Keratinocyte (primary cell): ENCODE measurements at regions not wholly inside any gene's neighbourhood (a gene's known extent, or its start where the extent isn't known, plus 50 kb on each side); places are given as distances from the start of the nearest gene placed in this dataset.

Experiments used
- DNase-seq: peaks from one replicate; pipeline ENCODE4 v3.0.0-alpha.2; 2011; ENCODE audit warnings: low read depth, missing footprints, low spot score
- FAIRE-seq: peaks from 2 replicates; lab custom pipeline; 2011; peaks lifted over from hg19 to GRCh38; lab: Jason Lieb, UNC
- H2AFZ ChIP-seq: 2 replicates; pipeline ENCODE4 v1.6.0; 2012; ENCODE audit warnings: low read length, control low read depth, inconsistent platforms; ENCODE audit not compliant: control insufficient read depth
- H3K27ac ChIP-seq: 2 replicates; pipeline ENCODE4 v1.5.1; 2011; ENCODE audit warnings: low read length; ENCODE audit not compliant: control insufficient read depth, insufficient read depth
- H3K27me3 ChIP-seq: 3 replicates; pipeline ENCODE4 v1.6.0; 2011; ENCODE audit warnings: low read length; ENCODE audit not compliant: control insufficient read depth, insufficient read depth; ENCODE audit errors: extremely low read depth
- H3K36me3 ChIP-seq, 2 experiments: 2 replicates in 1 of 2; 3 replicates in 1 of 2; pipeline ENCODE4 v1.5.1; 2011; ENCODE audit warnings: low read length in 2 of 2, mild to moderate bottlenecking in 1 of 2; ENCODE audit not compliant: control insufficient read depth in 2 of 2, insufficient read depth in 2 of 2; ENCODE audit errors: extremely low read depth in 1 of 2
- H3K4me1 ChIP-seq: 3 replicates; pipeline ENCODE4 v1.5.1; 2011; ENCODE audit warnings: low read length; ENCODE audit not compliant: control insufficient read depth, insufficient read depth; ENCODE audit errors: extremely low read depth
- H3K4me2 ChIP-seq: 3 replicates; pipeline ENCODE4 v1.6.0; 2011; ENCODE audit warnings: low read depth, low read length; ENCODE audit not compliant: control insufficient read depth, insufficient read depth; ENCODE audit errors: extremely low read depth
- H3K4me3 ChIP-seq, 3 experiments: fragments of 200-600 bp in 1 of 3; sonication (generic) in 1 of 3; 2 replicates in 2 of 3; 3 replicates in 1 of 3; pipeline ENCODE4 v1.5.1; 2011 to 2016; ENCODE audit warnings: low read length in 3 of 3, mild to moderate bottlenecking in 3 of 3, control low read depth in 2 of 3, inconsistent platforms in 1 of 3, low read depth in 1 of 3, mixed read lengths in 1 of 3, mixed run types in 1 of 3, moderate library complexity in 1 of 3; ENCODE audit not compliant: control insufficient read depth in 2 of 3, insufficient read depth in 2 of 3; ENCODE audit errors: extremely low read depth in 1 of 3
- H3K79me2 ChIP-seq: 2 replicates; pipeline ENCODE4 v1.6.0; 2012; ENCODE audit warnings: low read length; ENCODE audit not compliant: control insufficient read depth, insufficient read depth
- H3K9ac ChIP-seq: 3 replicates; pipeline ENCODE4 v1.6.0; 2011; ENCODE audit warnings: low read length; ENCODE audit not compliant: control insufficient read depth, insufficient read depth; ENCODE audit errors: extremely low read depth
- H3K9me1 ChIP-seq: 3 replicates; pipeline ENCODE4 v1.6.0; 2011; ENCODE audit warnings: low read length; ENCODE audit not compliant: control insufficient read depth, insufficient read depth; ENCODE audit errors: extremely low read depth
- H3K9me3 ChIP-seq: 2 replicates; pipeline ENCODE4 v1.5.1; 2012; ENCODE audit warnings: low read depth, low read length; ENCODE audit not compliant: control insufficient read depth
- H4K20me1 ChIP-seq: 3 replicates; pipeline ENCODE4 v1.6.0; 2011; ENCODE audit warnings: low read length; ENCODE audit not compliant: control insufficient read depth, insufficient read depth; ENCODE audit errors: extremely low read depth
- EZH2 ChIP-seq: IDR thresholded peaks from one replicate; pipeline ENCODE4 v1.6.1; 2012; ENCODE audit warnings: inconsistent platforms, mild to moderate bottlenecking, low read length, moderate library complexity
- dilution Hi-C: fragments of 300-500 bp; cut with MboI; formaldehyde crosslinking; loops from one replicate; pipeline ENCODE4 v1.7.0; 2020; ENCODE audit warnings: low sequenced_read_pairs; ENCODE audit not compliant: extremely low pct_ligation_motif_present
- TF ChIP-seq, protein P1 (sequence below), 3 experiments: IDR thresholded peaks in 1 of 3; conservative IDR thresholded peaks in 1 of 3; optimal IDR thresholded peaks in 1 of 3; 2 replicates in 2 of 3; 3 replicates in 1 of 3; pipeline versions ENCODE3 to v1.5.1; 2011; ENCODE audit warnings: low read length in 3 of 3, mild to moderate bottlenecking in 3 of 3, moderate library complexity in 2 of 3, control low read depth in 1 of 3, inconsistent platforms in 1 of 3; ENCODE audit not compliant: insufficient read depth in 2 of 3; ENCODE audit errors: extremely low read depth in 1 of 3

DNA sequence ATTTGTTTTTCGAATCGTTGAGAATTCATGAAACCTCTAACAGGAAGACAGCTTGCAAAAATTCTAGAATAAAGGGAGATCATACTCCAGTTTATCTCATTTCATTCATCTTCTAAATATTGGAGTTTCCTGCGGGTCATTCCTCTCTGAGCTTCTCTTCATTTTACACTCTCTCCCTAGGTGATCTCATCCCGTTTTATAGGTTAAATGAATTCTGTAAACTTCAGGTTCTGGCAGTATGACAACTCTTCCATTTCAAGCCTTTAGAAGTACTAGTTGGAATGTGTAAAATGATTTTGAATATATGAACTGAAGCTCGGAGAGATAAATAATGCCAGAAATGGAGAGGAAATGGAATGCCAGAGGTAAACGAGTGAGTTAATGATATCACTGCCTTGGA, 312.4 kb downstream of the METTL4 start:
- Histone ChIP-seq H3K4me3 (no peak overlapping the region), H3K9me3 (no peaks in the 10 kb centered on the region), H3K9me1 (no peaks in the 10 kb centered on the region), H3K79me2 (no peaks in the 10 kb centered on the region), H3K9ac (no peak overlapping the region), H3K27ac (no peak overlapping the region), H2AFZ (no peak overlapping the region), H4K20me1 (no peaks in the 10 kb centered on the region), H3K36me3 (no peaks in the 10 kb centered on the region), H3K4me2 (no peak overlapping the region), H3K4me1 (no peaks in the 10 kb centered on the region), H3K27me3 (no peaks in the 10 kb centered on the region)
- dilution Hi-C loops = no loop called here
- FAIRE-seq (no peak), DNase-seq (no peak)
- TF ChIP-seq, protein P1, sequence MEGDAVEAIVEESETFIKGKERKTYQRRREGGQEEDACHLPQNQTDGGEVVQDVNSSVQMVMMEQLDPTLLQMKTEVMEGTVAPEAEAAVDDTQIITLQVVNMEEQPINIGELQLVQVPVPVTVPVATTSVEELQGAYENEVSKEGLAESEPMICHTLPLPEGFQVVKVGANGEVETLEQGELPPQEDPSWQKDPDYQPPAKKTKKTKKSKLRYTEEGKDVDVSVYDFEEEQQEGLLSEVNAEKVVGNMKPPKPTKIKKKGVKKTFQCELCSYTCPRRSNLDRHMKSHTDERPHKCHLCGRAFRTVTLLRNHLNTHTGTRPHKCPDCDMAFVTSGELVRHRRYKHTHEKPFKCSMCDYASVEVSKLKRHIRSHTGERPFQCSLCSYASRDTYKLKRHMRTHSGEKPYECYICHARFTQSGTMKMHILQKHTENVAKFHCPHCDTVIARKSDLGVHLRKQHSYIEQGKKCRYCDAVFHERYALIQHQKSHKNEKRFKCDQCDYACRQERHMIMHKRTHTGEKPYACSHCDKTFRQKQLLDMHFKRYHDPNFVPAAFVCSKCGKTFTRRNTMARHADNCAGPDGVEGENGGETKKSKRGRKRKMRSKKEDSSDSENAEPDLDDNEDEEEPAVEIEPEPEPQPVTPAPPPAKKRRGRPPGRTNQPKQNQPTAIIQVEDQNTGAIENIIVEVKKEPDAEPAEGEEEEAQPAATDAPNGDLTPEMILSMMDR (optimal IDR thresholded peaks at IDR 0.05 in 1 of 3, IDR thresholded peaks at IDR 0.05 in 1 of 3, conservative IDR thresholded peaks at IDR 0.05 in 1 of 3; ENCODE audit: extremely low read depth in 1 of 3, insufficient read depth in 2 of 3, low read length in 3 of 3) = no peak
- TF ChIP-seq EZH2 = no peak

DNA sequence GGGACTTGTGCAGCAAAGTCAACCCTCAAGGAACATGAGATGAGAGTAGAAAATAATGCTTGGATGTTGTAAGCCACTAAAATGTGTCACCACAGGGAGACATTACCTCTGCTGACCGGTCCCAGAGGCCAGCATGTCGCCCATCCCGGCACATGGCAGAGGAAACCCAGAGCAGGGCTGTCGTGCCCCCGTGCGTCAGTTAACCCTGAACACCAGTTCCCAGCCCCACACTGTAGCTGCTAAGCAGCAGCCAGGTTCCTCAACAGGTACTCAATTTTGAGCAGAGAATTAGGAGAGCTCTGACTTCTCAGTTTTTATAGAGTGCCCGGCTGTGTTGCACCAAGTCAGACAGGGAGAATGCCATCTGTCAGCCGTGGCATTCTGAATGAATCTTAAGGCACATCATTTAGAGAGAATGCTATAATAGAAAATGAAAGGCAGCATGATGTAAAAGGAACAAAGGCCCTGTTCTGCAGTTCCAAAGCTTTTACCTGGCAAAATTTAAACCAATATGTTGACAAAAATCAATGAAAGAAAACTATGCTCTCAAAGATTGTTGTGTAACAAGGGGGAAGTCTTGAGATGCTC, 307.9 kb downstream of the METTL4 start:
- TF ChIP-seq, protein P1 (optimal IDR thresholded peaks at IDR 0.05 in 1 of 3, IDR thresholded peaks at IDR 0.05 in 1 of 3, conservative IDR thresholded peaks at IDR 0.05 in 1 of 3; ENCODE audit: extremely low read depth in 1 of 3, insufficient read depth in 2 of 3, low read length in 3 of 3) = no peak
- TF ChIP-seq EZH2 = no peak
- Histone ChIP-seq H4K20me1 (no peaks in the 10 kb centered on the region), H3K4me1 (no peaks in the 10 kb centered on the region), H3K4me2 (no peak overlapping the region), H3K27me3 (no peaks in the 10 kb centered on the region), H3K9me3 (no peaks in the 10 kb centered on the region), H3K9ac (no peak overlapping the region), H3K4me3 (no peak overlapping the region), H3K27ac (no peak overlapping the region), H2AFZ (no peak overlapping the region), H3K79me2 (no peaks in the 10 kb centered on the region), H3K9me1 (no peaks in the 10 kb centered on the region), H3K36me3 (no peaks in the 10 kb centered on the region)
- dilution Hi-C loops = no loop called here
- DNase-seq (no peak), FAIRE-seq (no peak)
